GM10248 (cell line): ENCODE measurements at regions not wholly inside any gene's neighbourhood (a gene's known extent, or its start where the extent isn't known, plus 50 kb on each side); places are given as distances from the start of the nearest gene placed in this dataset.
A peak's percentile ranks its signal among the peaks of the same experiment; 100 is the strongest.

Source experiments
- CTCF ChIA-PET: fragments of 300-600 bp; sonication (Branson Sonifier 250); formaldehyde crosslinking; extraction: SDS; loops from one replicate; lab custom pipeline; 2021; ENCODE audit warnings: antibody characterized with exemption; lab: Yijun Ruan, JAX
- POLR2A ChIA-PET: fragments of 350-650 bp; sonication (Branson Sonifier 250); formaldehyde crosslinking; extraction: SDS; loops from one replicate; lab custom pipeline; 2020; ENCODE audit warnings: antibody characterized with exemption; lab: Yijun Ruan, JAX
- DNase-seq: peaks from one replicate; pipeline ENCODE4 v3.0.0; 2012; ENCODE audit errors: extremely low spot score
- TF ChIP-seq, protein P1 (sequence below): IDR thresholded peaks from 2 replicates; pipeline ENCODE4 v1.5.1; 2012; ENCODE audit warnings: mild to moderate bottlenecking, low read depth; ENCODE audit errors: extremely low read depth, missing control alignments, control extremely low read depth

DNA sequence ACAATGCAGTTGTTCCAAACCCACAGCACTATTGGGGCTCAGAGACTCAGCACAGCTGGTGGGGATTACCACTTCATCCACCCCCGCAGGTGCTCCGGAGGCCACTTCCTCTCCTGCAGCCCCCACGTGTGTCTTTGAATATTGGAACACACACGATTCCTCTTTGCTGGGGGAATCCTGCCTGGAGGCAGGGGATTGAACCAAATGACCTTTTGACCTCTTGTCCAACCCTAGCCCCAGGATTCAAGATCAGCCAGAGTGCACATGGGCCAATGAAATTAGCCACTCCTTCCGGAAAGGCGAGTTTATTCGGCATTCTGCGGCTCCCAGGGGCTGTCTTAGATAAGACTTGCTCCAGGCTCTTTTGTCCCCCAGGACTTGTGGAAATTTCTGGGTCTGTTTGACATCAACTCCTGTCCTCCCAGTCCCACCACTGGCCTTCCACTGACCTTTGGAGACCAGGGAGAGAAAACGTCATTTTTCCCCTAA lies 350.2 kb downstream of the FOXL1 start:
- ChIA-PET POLR2A (no interaction called here), CTCF (no interaction called here)
- peak; percentile 52 for DNase-seq
- TF ChIP-seq, protein P1, sequence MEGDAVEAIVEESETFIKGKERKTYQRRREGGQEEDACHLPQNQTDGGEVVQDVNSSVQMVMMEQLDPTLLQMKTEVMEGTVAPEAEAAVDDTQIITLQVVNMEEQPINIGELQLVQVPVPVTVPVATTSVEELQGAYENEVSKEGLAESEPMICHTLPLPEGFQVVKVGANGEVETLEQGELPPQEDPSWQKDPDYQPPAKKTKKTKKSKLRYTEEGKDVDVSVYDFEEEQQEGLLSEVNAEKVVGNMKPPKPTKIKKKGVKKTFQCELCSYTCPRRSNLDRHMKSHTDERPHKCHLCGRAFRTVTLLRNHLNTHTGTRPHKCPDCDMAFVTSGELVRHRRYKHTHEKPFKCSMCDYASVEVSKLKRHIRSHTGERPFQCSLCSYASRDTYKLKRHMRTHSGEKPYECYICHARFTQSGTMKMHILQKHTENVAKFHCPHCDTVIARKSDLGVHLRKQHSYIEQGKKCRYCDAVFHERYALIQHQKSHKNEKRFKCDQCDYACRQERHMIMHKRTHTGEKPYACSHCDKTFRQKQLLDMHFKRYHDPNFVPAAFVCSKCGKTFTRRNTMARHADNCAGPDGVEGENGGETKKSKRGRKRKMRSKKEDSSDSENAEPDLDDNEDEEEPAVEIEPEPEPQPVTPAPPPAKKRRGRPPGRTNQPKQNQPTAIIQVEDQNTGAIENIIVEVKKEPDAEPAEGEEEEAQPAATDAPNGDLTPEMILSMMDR: no peak

DNA sequence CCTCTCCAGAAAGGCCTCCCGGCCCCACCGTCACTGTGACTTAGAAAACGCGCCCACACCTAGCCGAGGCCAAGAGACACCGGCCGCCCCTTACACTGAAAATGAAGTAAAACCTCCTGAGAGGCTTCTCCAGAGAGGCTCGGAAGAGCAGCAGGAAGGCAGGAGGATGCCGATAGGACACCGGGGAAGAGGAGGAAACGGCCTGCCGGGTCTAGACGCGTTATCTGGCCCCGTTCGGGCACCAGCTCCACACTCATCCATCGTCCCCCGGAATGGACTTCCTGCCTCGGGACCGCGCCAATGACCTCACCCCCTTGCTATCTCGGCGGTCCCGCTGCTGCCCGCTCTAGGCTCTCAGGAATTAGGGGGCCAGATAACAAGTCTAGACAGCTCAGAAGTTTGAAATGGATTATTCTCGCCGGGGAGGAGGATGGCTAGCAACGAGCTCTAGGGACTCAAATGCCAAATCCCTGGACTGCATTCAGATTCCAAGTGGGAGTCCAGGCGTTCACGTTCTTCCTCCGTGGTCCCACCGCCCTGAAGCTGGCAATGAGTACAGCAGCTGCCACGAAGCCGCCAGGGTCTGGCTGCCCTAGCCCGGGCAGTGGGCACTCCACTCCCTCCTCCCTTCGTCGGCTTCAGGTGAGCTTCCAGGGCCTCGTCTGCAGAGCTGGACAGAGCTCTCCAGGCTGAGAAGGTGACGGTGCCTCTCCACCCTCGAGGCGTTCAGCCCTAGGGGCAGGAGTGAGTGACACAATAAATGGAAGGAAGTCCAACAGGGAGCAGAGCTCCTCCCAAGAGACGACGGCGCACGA lies 350.9 kb downstream of the FOXL1 start:
- CTCF ChIA-PET: no interaction called here

DNA sequence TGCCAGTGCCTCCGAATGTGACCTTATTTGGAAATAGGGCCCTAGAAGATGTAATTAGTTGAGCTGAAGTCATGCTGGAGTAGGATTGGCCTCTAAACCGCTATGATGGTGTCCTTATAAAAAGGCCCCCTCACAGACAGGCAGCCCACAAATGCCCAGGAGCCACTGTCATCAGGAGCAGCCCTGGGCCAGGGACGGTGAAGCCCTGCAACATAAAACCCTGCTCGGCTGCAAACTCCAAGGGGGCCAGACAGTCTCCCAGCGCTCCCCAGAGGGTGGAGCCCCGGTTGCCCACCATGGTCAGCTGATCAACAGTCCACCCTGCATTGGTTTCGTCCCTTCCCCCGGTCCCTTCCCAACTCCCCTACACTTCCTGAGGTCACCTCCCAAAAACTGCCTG lies 351.7 kb downstream of the FOXL1 start:
- TF ChIP-seq, protein P1: no peak
- DNase-seq: no peak
- POLR2A ChIA-PET: no interaction called here
- CTCF ChIA-PET: interaction anchor here (0.8 kb wide), 1 partner anchor 9 kb away, joined by 3 read pairs; no protein-coding TSS in a partner anchor

More for the DNA sequence above, 350.9 kb downstream of the FOXL1 start:
- TF ChIP-seq, protein P1: no peak
- POLR2A ChIA-PET: no interaction called here
- DNase-seq: no peak

DNA sequence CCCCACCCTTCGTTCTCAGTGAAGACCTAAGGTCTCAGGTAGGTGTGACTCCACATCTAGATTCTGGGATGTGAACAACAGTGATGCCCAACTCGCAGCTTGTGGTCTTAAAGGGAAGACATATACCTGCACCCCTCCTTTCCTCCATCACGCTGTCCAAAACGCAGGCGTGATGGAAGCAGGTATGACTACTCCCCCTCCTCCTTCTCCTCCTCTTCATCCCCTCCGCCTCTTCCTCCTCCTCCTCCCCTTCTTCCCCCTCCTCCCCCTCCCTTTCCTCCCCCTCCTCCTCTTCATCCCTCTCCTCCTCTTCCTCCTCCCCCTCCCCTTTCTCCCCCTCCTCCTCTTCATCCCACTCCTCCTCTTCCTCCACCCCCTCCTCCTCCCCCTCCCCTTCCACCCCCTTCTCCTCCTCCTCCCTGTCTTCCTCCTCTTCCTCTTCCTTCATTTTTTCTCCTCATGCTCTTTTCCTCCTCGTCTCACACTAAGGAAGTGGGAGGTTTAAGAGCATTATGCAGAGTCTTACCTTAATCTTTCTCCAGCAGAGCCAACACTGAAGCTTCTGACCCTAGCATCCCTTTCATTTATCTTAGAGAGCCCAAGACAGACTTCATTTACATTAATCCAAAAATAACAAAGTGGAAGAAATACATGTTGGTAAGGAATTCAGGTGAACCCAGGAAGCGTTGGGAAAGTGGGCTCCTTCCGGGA lies 352.5 kb downstream of the FOXL1 start:
- CTCF ChIA-PET: interaction anchor here (0.8 kb wide), 1 partner anchor 8 kb away, joined by 3 read pairs; no protein-coding TSS in a partner anchor
- POLR2A ChIA-PET: no interaction called here
- DNase-seq: no peak
- TF ChIP-seq, protein P1: no peak

DNA sequence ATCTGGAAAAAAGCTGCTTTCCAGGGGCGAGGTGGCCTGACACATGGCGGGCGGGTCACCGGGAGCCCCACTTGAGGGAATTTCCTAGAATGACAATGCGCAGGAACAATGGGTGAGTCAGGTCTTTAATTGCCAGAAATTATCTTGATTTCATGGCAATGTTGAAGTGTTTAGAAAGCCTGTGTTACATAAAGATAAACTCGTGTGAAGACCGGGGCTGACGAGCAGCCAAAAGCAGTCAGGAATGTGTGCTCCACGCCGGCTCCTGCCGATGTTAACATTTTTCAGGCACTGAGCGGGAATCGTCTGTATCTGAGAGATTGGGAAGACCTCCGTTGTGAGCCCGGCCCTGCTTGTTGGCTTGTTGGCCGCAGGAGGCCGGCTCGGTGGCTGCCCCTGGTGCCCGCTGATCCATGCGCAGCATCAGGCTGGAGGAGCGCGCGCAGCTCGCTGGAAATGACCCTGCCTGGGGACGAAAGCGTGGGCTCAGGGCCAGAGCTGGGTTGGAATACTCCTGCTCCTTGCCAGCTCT lies 353.1 kb downstream of the FOXL1 start:
- no peak for DNase-seq

More for the DNA sequence above, 353.1 kb downstream of the FOXL1 start:
- ChIA-PET CTCF (no interaction called here), POLR2A (no interaction called here)
- TF ChIP-seq, protein P1: no peak
